ENCODE measurements at regions not wholly inside any gene's neighbourhood (a gene's known extent, or its start where the extent isn't known, plus 50 kb on each side); places are given as distances from the start of the nearest gene placed in this dataset.

- TF ChIP-seq, protein P1, sequence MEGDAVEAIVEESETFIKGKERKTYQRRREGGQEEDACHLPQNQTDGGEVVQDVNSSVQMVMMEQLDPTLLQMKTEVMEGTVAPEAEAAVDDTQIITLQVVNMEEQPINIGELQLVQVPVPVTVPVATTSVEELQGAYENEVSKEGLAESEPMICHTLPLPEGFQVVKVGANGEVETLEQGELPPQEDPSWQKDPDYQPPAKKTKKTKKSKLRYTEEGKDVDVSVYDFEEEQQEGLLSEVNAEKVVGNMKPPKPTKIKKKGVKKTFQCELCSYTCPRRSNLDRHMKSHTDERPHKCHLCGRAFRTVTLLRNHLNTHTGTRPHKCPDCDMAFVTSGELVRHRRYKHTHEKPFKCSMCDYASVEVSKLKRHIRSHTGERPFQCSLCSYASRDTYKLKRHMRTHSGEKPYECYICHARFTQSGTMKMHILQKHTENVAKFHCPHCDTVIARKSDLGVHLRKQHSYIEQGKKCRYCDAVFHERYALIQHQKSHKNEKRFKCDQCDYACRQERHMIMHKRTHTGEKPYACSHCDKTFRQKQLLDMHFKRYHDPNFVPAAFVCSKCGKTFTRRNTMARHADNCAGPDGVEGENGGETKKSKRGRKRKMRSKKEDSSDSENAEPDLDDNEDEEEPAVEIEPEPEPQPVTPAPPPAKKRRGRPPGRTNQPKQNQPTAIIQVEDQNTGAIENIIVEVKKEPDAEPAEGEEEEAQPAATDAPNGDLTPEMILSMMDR (IDR thresholded peaks at IDR 0.05): no peak
- no peak for TF ChIP-seq POLR2A (IDR thresholded peaks at IDR 0.05)
Measured at GRCh38 chr15:25133804-25134203, 179.0 kb downstream of the SNRPN start.

Measured in right lobe of liver (tissue), 4 donors.